ENCODE measurements at regions not wholly inside any gene's neighbourhood (a gene's known extent, or its start where the extent isn't known, plus 50 kb on each side); places are given as distances from the start of the nearest gene placed in this dataset.

DNA sequence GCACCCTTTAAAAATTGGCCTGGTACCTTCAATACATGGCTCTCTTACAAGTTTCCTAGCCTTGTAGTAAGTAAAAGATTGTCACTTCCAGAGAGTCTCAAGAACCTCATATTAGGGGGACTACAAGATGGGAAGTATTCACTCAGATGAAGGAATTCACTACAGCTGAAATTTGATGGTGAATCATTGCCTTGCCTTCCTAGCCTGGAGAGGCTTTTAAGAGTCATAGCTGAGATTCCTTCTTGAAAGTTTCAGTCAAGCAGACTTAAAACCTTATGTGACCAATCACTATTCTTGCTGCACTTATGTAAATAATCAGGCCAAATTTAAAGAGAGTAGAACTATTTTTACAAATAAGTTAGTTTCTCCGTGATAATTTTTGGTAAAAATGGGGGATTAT, 451.6 kb downstream of the TRHDE start:
- intact Hi-C loops (cut with micrococcal nuclease): no loop called here
- DNase-seq: no peak
- H3K4me1 ChIP-seq (ENCODE audit: control insufficient read depth in 2 of 2, insufficient read depth in 2 of 2, low read length in 2 of 2): no peaks in the 10 kb centered on the region
- WGBS (ENCODE audit: insufficient coverage): no CpG with 5 or more reads among the region's 1 CpG
- H3K36me3 ChIP-seq (replicated peaks in 1 of 2; ENCODE audit: control extremely low read depth in 1 of 2, control insufficient read depth in 1 of 2, extremely low read depth in 1 of 2, insufficient read depth in 2 of 2, low read length in 1 of 2): no peaks in the 10 kb centered on the region
- POLR2A ChIA-PET: no interaction called here
- H3K27ac ChIP-seq (ENCODE audit: low read length in 2 of 2): no peak overlapping the region
- no peaks in the 10 kb centered on the region for H3K27me3 ChIP-seq (replicated peaks in 1 of 4; ENCODE audit: control extremely low read depth in 1 of 4, control insufficient read depth in 3 of 4, insufficient read depth in 4 of 4, low read length in 3 of 4)
- H3K4me3 ChIP-seq (ENCODE audit: control extremely low read depth in 1 of 5, extremely low read depth in 1 of 5, insufficient read depth in 1 of 5, low read depth in 2 of 5, low read length in 4 of 5): no peak overlapping the region
- CTCF ChIA-PET: no interaction called here
- Mint-ChIP-seq H3K9me3 (ENCODE audit: insufficient read depth) (peaks cover 3% of the 10 kb centered on the region), H3K4me1 (no peaks in the 10 kb centered on the region), H3K27me3 (no peaks in the 10 kb centered on the region), H3K4me3 (no peak overlapping the region), H3K27ac (no peak overlapping the region)
- H3K9me3 ChIP-seq (ENCODE audit: control extremely low read depth in 1 of 3, control insufficient read depth in 2 of 3, insufficient read depth in 1 of 3, low read length in 2 of 3): no peaks in the 10 kb centered on the region
- TF ChIP-seq EZH2 (IDR thresholded peaks at IDR 0.05; ENCODE audit: borderline replicate concordance, insufficient read depth, low read depth, low read length, poor library complexity, severe bottlenecking): no peak
- TF ChIP-seq, protein P1, sequence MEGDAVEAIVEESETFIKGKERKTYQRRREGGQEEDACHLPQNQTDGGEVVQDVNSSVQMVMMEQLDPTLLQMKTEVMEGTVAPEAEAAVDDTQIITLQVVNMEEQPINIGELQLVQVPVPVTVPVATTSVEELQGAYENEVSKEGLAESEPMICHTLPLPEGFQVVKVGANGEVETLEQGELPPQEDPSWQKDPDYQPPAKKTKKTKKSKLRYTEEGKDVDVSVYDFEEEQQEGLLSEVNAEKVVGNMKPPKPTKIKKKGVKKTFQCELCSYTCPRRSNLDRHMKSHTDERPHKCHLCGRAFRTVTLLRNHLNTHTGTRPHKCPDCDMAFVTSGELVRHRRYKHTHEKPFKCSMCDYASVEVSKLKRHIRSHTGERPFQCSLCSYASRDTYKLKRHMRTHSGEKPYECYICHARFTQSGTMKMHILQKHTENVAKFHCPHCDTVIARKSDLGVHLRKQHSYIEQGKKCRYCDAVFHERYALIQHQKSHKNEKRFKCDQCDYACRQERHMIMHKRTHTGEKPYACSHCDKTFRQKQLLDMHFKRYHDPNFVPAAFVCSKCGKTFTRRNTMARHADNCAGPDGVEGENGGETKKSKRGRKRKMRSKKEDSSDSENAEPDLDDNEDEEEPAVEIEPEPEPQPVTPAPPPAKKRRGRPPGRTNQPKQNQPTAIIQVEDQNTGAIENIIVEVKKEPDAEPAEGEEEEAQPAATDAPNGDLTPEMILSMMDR (IDR thresholded peaks at IDR 0.05): no peak
- no peaks in the 10 kb centered on the region for H4K20me1 ChIP-seq (ENCODE audit: control insufficient read depth, insufficient read depth, low read length, poor library complexity, severe bottlenecking)
- H2AFZ ChIP-seq (ENCODE audit: insufficient read depth, low read depth, low read length, poor library complexity, severe bottlenecking): no peak overlapping the region
- H3K9ac ChIP-seq (ENCODE audit: low read length): no peak overlapping the region
- H3K79me2 ChIP-seq (ENCODE audit: control insufficient read depth, insufficient read depth, low read length): no peaks in the 10 kb centered on the region
- ATAC-seq (ENCODE audit: low read depth): no peak
- no peak overlapping the region for H3K4me2 ChIP-seq (replicated peaks; ENCODE audit: low read depth, low read length, poor library complexity, severe bottlenecking)

DNA sequence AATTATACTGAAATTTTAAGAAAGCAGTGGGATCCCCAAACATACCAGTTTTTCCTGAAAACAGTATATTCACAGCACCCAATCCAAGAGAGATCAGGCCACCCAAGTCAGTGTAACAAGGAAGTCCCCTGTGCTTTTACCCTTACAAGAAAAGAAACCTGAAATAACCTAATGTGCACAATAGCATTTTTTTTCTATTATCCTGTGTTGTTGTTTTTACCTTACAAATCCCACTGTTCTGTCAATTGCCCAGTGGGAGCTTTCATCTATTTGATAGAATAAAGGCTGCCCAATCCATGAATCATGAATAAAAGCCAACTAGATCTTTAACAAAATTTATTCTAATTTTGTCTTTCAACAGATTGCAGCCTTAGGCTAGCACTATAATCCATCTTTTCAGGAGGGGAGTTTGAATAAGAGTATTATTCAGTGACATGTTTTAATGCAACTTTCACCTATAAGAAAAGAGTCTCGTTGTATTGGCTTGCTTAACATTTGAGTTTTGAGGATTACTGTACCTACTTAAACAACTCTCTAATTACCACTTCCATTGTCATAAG, 457.4 kb downstream of the TRHDE start:
- intact Hi-C loops (cut with micrococcal nuclease): no loop called here
- Histone ChIP-seq H3K27ac (ENCODE audit: low read length in 2 of 2) (no peak overlapping the region), H3K4me3 (ENCODE audit: control extremely low read depth in 1 of 5, extremely low read depth in 1 of 5, insufficient read depth in 1 of 5, low read depth in 2 of 5, low read length in 4 of 5) (no peak overlapping the region), H3K36me3 (replicated peaks in 1 of 2; ENCODE audit: control extremely low read depth in 1 of 2, control insufficient read depth in 1 of 2, extremely low read depth in 1 of 2, insufficient read depth in 2 of 2, low read length in 1 of 2) (no peaks in the 10 kb centered on the region), H3K9me3 (ENCODE audit: control extremely low read depth in 1 of 3, control insufficient read depth in 2 of 3, insufficient read depth in 1 of 3, low read length in 2 of 3) (no peaks in the 10 kb centered on the region), H3K27me3 (replicated peaks in 1 of 4; ENCODE audit: control extremely low read depth in 1 of 4, control insufficient read depth in 3 of 4, insufficient read depth in 4 of 4, low read length in 3 of 4) (no peaks in the 10 kb centered on the region), H3K4me1 (ENCODE audit: control insufficient read depth in 2 of 2, insufficient read depth in 2 of 2, low read length in 2 of 2) (no peaks in the 10 kb centered on the region), H2AFZ (ENCODE audit: insufficient read depth, low read depth, low read length, poor library complexity, severe bottlenecking) (no peak overlapping the region), H3K4me2 (replicated peaks; ENCODE audit: low read depth, low read length, poor library complexity, severe bottlenecking) (no peak overlapping the region), H3K9ac (ENCODE audit: low read length) (no peak overlapping the region), H4K20me1 (ENCODE audit: control insufficient read depth, insufficient read depth, low read length, poor library complexity, severe bottlenecking) (no peaks in the 10 kb centered on the region), H3K79me2 (ENCODE audit: control insufficient read depth, insufficient read depth, low read length) (no peaks in the 10 kb centered on the region)
- CTCF ChIA-PET: no interaction called here
- no CpG with 5 or more reads among the region's 1 CpG for WGBS (ENCODE audit: insufficient coverage)
- H3K9me3 Mint-ChIP-seq (ENCODE audit: insufficient read depth): no peaks in the 10 kb centered on the region
- H3K4me1 Mint-ChIP-seq: no peaks in the 10 kb centered on the region
- DNase-seq: no peak
- POLR2A ChIA-PET: no interaction called here
- no peak overlapping the region for H3K4me3 Mint-ChIP-seq
- no peak overlapping the region for H3K27ac Mint-ChIP-seq
- TF ChIP-seq, protein P1 (IDR thresholded peaks at IDR 0.05): no peak
- TF ChIP-seq EZH2 (IDR thresholded peaks at IDR 0.05; ENCODE audit: borderline replicate concordance, insufficient read depth, low read depth, low read length, poor library complexity, severe bottlenecking): no peak
- no peaks in the 10 kb centered on the region for H3K27me3 Mint-ChIP-seq
- no peak for ATAC-seq (ENCODE audit: low read depth)

Data from B cell (primary cell).